Activated T-helper 2 cell treated with anti-CD3 and anti-CD28 coated beads, Interferon-gamma antibody, Interleukin-2, Interleukin-4, amounts not matched to agents 10 μg/mL and 5 μg/mL and 100 μg/mL, durations not matched to agents 14 hours and 24 hours and 36 hours (primary cell): ENCODE measurements at regions not wholly inside any gene's neighbourhood (a gene's known extent, or its start where the extent isn't known, plus 50 kb on each side); places are given as distances from the start of the nearest gene placed in this dataset.

Source experiments
- DNase-seq: peaks from one replicate; pipeline ENCODE4 v3.0.0; 2021; ENCODE audit warnings: low spot score
- H3K27ac Mint-ChIP-seq: one replicate; pipeline ENCODE4 v1.8.0; 2021; ENCODE audit warnings: mixed read lengths
- H3K27me3 Mint-ChIP-seq: one replicate; pipeline ENCODE4 v1.8.0; 2021; ENCODE audit warnings: low read depth, mixed read lengths
- H3K36me3 Mint-ChIP-seq: one replicate; pipeline ENCODE4 v1.8.0; 2021; ENCODE audit warnings: low read depth, mixed read lengths
- H3K4me1 Mint-ChIP-seq: one replicate; pipeline ENCODE4 v1.8.0; 2021; ENCODE audit warnings: low read depth, mixed read lengths
- H3K4me3 Mint-ChIP-seq: one replicate; pipeline ENCODE4 v1.8.0; 2021; ENCODE audit warnings: low read depth, mild to moderate bottlenecking, moderate library complexity, mixed read lengths
- H3K9me3 Mint-ChIP-seq: one replicate; pipeline ENCODE4 v1.8.0; 2021; ENCODE audit warnings: mixed read lengths
- intact Hi-C: fragments of 100-400 bp; cut with micrococcal nuclease; formaldehyde crosslinking; loops from one replicate; pipeline ENCODE4 v1.15.1; 2023

GRCh38 chr2:120854014-120854620 is 118.4 kb downstream of the GLI2 start:
- intact Hi-C loops = no loop called here
- no peaks in the 10 kb centered on the region for H3K4me1 Mint-ChIP-seq
- H3K27me3 Mint-ChIP-seq = no peaks in the 10 kb centered on the region
- no peak overlapping the region for H3K4me3 Mint-ChIP-seq
- no peak overlapping the region for H3K27ac Mint-ChIP-seq
- no peaks in the 10 kb centered on the region for H3K36me3 Mint-ChIP-seq
- no peak for DNase-seq
- no peaks in the 10 kb centered on the region for H3K9me3 Mint-ChIP-seq

DNA sequence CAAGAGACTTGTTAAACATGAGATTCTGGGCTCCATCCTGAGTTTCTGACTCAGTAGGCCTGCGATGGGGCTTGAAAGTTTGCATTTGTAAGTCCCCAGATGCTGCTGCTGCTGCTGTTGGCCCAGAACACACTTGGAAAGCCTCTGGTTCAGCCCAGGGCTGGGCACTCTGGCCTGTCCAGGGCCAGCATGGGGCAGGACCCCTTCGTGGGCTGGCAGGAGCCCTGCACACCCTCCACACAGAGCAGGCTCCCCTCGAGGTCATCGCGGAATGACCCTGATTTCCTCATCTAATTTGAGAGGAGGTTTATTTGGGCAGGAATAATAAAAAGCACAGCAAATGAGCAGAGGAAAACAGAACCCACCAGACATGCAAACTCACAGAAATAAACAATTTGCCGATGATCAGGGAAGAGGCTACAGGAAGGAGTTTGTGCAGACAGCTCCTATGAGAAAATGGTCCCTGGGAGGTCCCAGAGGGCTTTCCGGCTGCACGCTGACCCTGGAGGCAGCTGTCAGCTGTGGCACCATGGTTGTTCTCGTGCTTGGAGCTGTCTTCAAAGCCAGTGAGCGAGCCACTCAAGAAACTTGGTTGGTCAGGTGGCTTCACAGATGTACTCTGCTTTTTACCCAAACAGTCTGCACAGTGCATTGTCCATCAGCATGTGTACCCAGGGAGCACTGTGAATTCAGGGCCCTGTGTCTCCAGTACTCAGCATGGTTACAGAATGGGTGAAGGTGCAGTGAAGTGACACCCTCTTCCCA is 119.3 kb downstream of the GLI2 start:
- Mint-ChIP-seq H3K27me3 (no peaks in the 10 kb centered on the region), H3K27ac (no peak overlapping the region), H3K36me3 (no peaks in the 10 kb centered on the region), H3K9me3 (no peaks in the 10 kb centered on the region), H3K4me1 (no peaks in the 10 kb centered on the region), H3K4me3 (no peak overlapping the region)
- intact Hi-C loops = no loop called here
- DNase-seq = no peak

GRCh38 chr2:120855855-120856405 is 120.3 kb downstream of the GLI2 start:
- Mint-ChIP-seq H3K27me3 (no peaks in the 10 kb centered on the region), H3K4me1 (no peaks in the 10 kb centered on the region), H3K36me3 (no peaks in the 10 kb centered on the region), H3K9me3 (no peaks in the 10 kb centered on the region), H3K4me3 (no peak overlapping the region), H3K27ac (no peak overlapping the region)
- DNase-seq = no peak
- intact Hi-C loops = no loop called here

DNA sequence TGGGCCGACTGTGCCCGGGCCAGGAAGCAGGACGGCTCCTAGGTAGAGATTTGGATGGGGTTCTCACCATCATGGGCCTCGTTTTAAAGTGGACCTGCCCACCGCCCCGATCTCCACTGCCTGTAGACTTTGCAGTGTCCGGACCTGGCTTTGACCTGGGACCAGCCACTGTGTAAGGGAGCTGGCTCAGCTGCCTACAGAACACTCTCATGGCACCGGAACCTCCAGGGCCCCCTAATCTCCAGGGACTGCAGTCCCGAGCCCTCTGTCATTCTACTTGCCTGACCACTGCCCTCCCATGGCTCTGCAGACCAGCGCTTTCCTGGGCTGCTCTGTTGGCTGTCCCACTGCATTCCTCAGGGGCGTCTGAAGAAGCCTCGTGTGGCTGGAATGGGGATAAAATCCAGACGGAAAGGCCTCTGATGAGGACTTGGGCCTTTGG is 120.8 kb downstream of the GLI2 start:
- no peak for DNase-seq
- no peaks in the 10 kb centered on the region for H3K9me3 Mint-ChIP-seq
- no peaks in the 10 kb centered on the region for H3K27me3 Mint-ChIP-seq
- H3K36me3 Mint-ChIP-seq = no peaks in the 10 kb centered on the region
- H3K4me1 Mint-ChIP-seq = no peaks in the 10 kb centered on the region
- H3K4me3 Mint-ChIP-seq = no peak overlapping the region
- no peak overlapping the region for H3K27ac Mint-ChIP-seq
- intact Hi-C loops = no loop called here

- intact Hi-C loops = no loop called here
These were observed 121.8 kb downstream of the GLI2 start for GRCh38 chr2:120857422-120857821.

DNA sequence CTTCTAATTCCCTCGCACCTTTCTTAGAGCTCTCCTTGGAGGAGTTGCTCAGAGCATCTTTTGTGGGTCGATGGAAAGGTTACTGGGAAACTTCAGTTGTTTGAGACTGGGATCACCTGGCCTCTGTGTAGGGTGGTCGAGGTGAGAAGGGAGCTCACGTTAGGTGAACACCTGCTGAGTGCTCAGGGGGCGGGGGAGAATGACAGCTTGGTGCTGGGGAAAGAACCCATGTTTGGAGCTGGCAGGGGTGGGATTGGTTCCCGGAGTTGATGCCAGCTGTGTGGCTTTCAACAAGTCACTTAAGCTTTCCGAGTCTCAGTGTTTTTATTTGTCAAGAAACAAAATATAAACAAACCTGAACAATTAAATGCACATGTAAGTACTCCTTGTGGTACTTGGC is 122.3 kb downstream of the GLI2 start:
- H3K27ac Mint-ChIP-seq = no peak overlapping the region
- H3K9me3 Mint-ChIP-seq = no peaks in the 10 kb centered on the region
- no peak overlapping the region for H3K4me3 Mint-ChIP-seq
- no peak for DNase-seq
- intact Hi-C loops = no loop called here
- H3K27me3 Mint-ChIP-seq = no peaks in the 10 kb centered on the region
- H3K4me1 Mint-ChIP-seq = no peaks in the 10 kb centered on the region
- H3K36me3 Mint-ChIP-seq = no peaks in the 10 kb centered on the region

More at GRCh38 chr2:120857422-120857821, 121.8 kb downstream of the GLI2 start:
- DNase-seq = no peak
- Mint-ChIP-seq H3K27ac (no peak overlapping the region), H3K36me3 (no peaks in the 10 kb centered on the region), H3K9me3 (no peaks in the 10 kb centered on the region), H3K4me1 (no peaks in the 10 kb centered on the region), H3K27me3 (no peaks in the 10 kb centered on the region), H3K4me3 (no peak overlapping the region)

DNA sequence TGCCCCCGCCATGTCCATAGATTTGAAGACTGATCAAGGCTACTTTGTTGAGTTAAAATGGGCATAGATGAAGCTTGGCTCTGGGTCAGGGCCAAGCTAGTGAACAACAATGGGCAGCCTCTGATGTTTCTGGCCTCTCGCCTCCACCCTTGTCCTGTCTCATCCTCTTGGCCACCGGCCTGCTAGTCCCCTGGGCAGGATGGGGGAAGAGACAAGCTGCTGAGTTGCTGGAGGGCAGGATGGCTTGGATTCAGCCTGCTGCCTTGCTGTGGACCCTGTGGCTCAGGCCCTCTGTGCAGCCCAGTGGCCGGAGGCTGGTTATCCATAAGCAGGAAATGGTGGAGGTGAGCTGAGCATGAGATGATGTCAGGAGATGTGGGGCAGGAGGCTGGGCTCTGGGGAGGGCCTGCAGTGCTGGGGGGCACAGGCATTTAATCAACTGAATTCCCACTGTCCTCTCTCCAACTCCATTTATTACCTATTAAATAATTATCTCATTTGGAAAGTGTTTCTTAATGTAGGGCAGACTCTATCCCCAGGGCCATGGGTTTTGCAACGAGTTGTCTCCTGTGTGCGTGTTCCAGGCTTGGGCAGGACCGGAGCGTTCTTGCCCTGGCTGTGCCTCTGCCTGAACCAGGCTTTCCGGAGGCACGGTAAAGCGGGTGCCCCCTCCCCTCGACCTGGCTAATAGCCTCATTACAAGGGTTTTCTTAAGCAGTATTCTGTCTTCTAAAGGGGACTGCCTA is 122.9 kb downstream of the GLI2 start:
- H3K4me1 Mint-ChIP-seq = no peaks in the 10 kb centered on the region
- H3K4me3 Mint-ChIP-seq = no peak overlapping the region
- H3K9me3 Mint-ChIP-seq = no peaks in the 10 kb centered on the region

GRCh38 chr2:120859128-120859527 is 123.5 kb downstream of the GLI2 start:
- H3K27ac Mint-ChIP-seq = no peak overlapping the region
- no peak overlapping the region for H3K4me3 Mint-ChIP-seq
- DNase-seq = no peak
- H3K9me3 Mint-ChIP-seq = no peaks in the 10 kb centered on the region
- intact Hi-C loops = no loop called here
- no peaks in the 10 kb centered on the region for H3K36me3 Mint-ChIP-seq
- H3K4me1 Mint-ChIP-seq = no peaks in the 10 kb centered on the region
- H3K27me3 Mint-ChIP-seq = no peaks in the 10 kb centered on the region

More for the DNA sequence above, 122.9 kb downstream of the GLI2 start:
- intact Hi-C loops = no loop called here
- no peaks in the 10 kb centered on the region for H3K27me3 Mint-ChIP-seq
- no peaks in the 10 kb centered on the region for H3K36me3 Mint-ChIP-seq
- DNase-seq = no peak
- H3K27ac Mint-ChIP-seq = no peak overlapping the region

GRCh38 chr2:120859814-120860578 is 124.3 kb downstream of the GLI2 start:
- Mint-ChIP-seq H3K27ac (no peak overlapping the region), H3K27me3 (no peaks in the 10 kb centered on the region), H3K36me3 (no peaks in the 10 kb centered on the region), H3K4me1 (no peaks in the 10 kb centered on the region), H3K9me3 (no peaks in the 10 kb centered on the region), H3K4me3 (no peak overlapping the region)
- intact Hi-C loops = no loop called here
- DNase-seq = no peak

- no peaks in the 10 kb centered on the region for H3K36me3 Mint-ChIP-seq
- H3K9me3 Mint-ChIP-seq = no peaks in the 10 kb centered on the region
- intact Hi-C loops = no loop called here
- DNase-seq = no peak
- H3K4me1 Mint-ChIP-seq = no peaks in the 10 kb centered on the region
- no peaks in the 10 kb centered on the region for H3K27me3 Mint-ChIP-seq
- H3K4me3 Mint-ChIP-seq = no peak overlapping the region
- no peak overlapping the region for H3K27ac Mint-ChIP-seq
These were observed 124.9 kb downstream of the GLI2 start for GRCh38 chr2:120860579-120860922.

DNA sequence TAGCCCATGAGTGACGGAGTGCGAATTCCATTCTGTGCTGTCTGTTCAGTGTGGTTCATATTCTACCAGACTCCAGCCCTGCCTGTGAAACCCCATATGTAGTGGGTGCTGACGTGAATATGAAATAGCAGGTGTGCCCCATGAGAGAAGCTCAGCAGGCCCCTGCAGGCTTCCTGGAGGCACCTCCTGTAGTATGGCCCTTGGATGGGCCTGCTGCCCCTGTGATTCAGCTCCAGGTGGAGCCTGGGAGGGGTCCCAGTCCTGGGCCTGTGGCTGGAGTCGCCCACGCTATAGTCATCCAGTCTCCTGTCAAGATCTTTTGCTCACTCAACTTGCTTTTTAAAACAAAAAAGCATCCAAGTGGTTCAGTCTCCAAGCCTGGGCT is 125.5 kb downstream of the GLI2 start:
- H3K27ac Mint-ChIP-seq = no peak overlapping the region
- H3K36me3 Mint-ChIP-seq = no peaks in the 10 kb centered on the region
- peaks cover 3% of the 10 kb centered on the region for H3K27me3 Mint-ChIP-seq
- no peak for DNase-seq
- no peak overlapping the region for H3K4me3 Mint-ChIP-seq
- no peaks in the 10 kb centered on the region for H3K9me3 Mint-ChIP-seq
- intact Hi-C loops = no loop called here
- no peaks in the 10 kb centered on the region for H3K4me1 Mint-ChIP-seq

GRCh38 chr2:120861576-120862191 is 126.0 kb downstream of the GLI2 start:
- Mint-ChIP-seq H3K36me3 (no peaks in the 10 kb centered on the region), H3K4me1 (no peaks in the 10 kb centered on the region), H3K9me3 (no peaks in the 10 kb centered on the region), H3K27me3 (peaks cover 5% of the 10 kb centered on the region), H3K4me3 (no peak overlapping the region), H3K27ac (no peak overlapping the region)
- intact Hi-C loops = no loop called here
- DNase-seq = no peak
